Thymus (tissue), 11 donors: ENCODE measurements at regions not wholly inside any gene's neighbourhood (a gene's known extent, or its start where the extent isn't known, plus 50 kb on each side); places are given as distances from the start of the nearest gene placed in this dataset.

Experiments
- DNase-seq, 9 donors: peaks; one replicate each; pipeline ENCODE4 v3.0.0-alpha.2; 2013; ENCODE audit warnings: low spot score in 9 of 9, low read depth in 6 of 9, missing footprints in 1 of 9
- H3K27ac ChIP-seq, 2 donors: one replicate each; pipeline ENCODE4 v1.5.1; 2013; ENCODE audit warnings: control low read depth in 1 of 2, low read depth in 1 of 2, low read length in 1 of 2, mild to moderate bottlenecking in 1 of 2, moderate library complexity in 1 of 2
- H3K27me3 ChIP-seq, 2 donors: one replicate each; pipeline ENCODE4 v1.5.1; 2013; ENCODE audit warnings: low read length in 1 of 2; ENCODE audit not compliant: control insufficient read depth in 2 of 2, insufficient read depth in 1 of 2
- H3K36me3 ChIP-seq, 2 donors: one replicate each; pipeline ENCODE4 v1.5.1; 2013; ENCODE audit warnings: low read length in 1 of 2, mild to moderate bottlenecking in 1 of 2, moderate library complexity in 1 of 2; ENCODE audit not compliant: control insufficient read depth in 2 of 2, insufficient read depth in 2 of 2
- H3K4me1 ChIP-seq, 2 donors: one replicate each; pipeline ENCODE4 v1.5.1; 2013; ENCODE audit warnings: low read length in 2 of 2; ENCODE audit not compliant: control insufficient read depth in 2 of 2, insufficient read depth in 2 of 2
- H3K4me3 ChIP-seq, 2 donors: one replicate each; pipeline ENCODE4 v1.5.1; 2013; ENCODE audit warnings: low read length in 2 of 2, control low read depth in 1 of 2, mild to moderate bottlenecking in 1 of 2
- H3K9me3 ChIP-seq, 2 donors: one replicate each; pipeline ENCODE4 v1.5.1; 2013; ENCODE audit warnings: low read length in 1 of 2, mild to moderate bottlenecking in 1 of 2; ENCODE audit not compliant: control insufficient read depth in 2 of 2, insufficient read depth in 1 of 2
- WGBS: extraction: QIAGEN DNeasy Blood & Tissue Kit; methylation state at CpG from one replicate; pipeline ENCODE4 v1.1.7; 2013; 5-methylcytosine and 5-hydroxymethylcytosine counted together
- donor health status: healthy.

- Histone ChIP-seq H3K9me3 (no peaks in the 10 kb centered on the region), H3K4me1 (no peaks in the 10 kb centered on the region), H3K27me3 (no peaks in the 10 kb centered on the region), H3K27ac (no peak overlapping the region), H3K36me3 (no peaks in the 10 kb centered on the region), H3K4me3 (no peak overlapping the region)
- no peak for DNase-seq
- WGBS, result 94% methylated on average over 1 of the region's 1 CpG
Measured at GRCh38 chr20:52817511-52817910, 154.6 kb upstream of the TSHZ2 start.

DNA sequence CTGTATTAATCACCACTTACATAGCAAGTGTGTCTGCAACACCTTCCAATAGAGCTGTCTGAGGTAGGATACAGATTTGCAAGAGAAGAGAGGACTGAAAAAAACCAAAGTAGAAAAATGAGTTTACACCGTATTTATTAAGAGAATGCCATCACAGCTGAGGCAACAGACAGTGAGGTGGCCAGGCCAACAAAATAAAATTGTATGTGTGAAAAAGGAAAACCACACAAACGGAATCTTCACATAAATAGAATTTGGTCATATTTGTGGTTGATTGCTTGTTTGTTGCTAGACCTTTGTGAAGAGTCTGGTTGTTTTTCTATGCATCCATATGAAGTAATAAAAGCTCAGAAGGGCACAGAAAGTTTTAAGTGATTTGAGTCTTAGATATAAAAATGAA lies 157.8 kb upstream of the TSHZ2 start:
- no peak for DNase-seq
- H3K4me3 ChIP-seq, result no peak overlapping the region
- no peak overlapping the region for H3K27ac ChIP-seq

GRCh38 chr20:52812231-52812847 lies 159.8 kb upstream of the TSHZ2 start:
- H3K4me3 ChIP-seq, result no peak overlapping the region
- no peaks in the 10 kb centered on the region for H3K4me1 ChIP-seq
- no peaks in the 10 kb centered on the region for H3K9me3 ChIP-seq
- no peaks in the 10 kb centered on the region for H3K36me3 ChIP-seq
- 91% methylated on average over 4 of the region's 4 CpGs for WGBS
- H3K27me3 ChIP-seq, result no peaks in the 10 kb centered on the region
- no peak overlapping the region for H3K27ac ChIP-seq
- DNase-seq, result no peak

More for the DNA sequence above, 157.8 kb upstream of the TSHZ2 start:
- H3K9me3 ChIP-seq, result no peaks in the 10 kb centered on the region
- H3K36me3 ChIP-seq, result no peaks in the 10 kb centered on the region
- no peaks in the 10 kb centered on the region for H3K27me3 ChIP-seq
- no peaks in the 10 kb centered on the region for H3K4me1 ChIP-seq
- 89% methylated on average over 2 of the region's 2 CpGs for WGBS

GRCh38 chr20:52809003-52809402 lies 163.2 kb upstream of the TSHZ2 start:
- H3K36me3 ChIP-seq, result no peaks in the 10 kb centered on the region
- H3K4me1 ChIP-seq, result no peaks in the 10 kb centered on the region
- H3K27me3 ChIP-seq, result no peaks in the 10 kb centered on the region
- H3K27ac ChIP-seq, result no peak overlapping the region
- H3K4me3 ChIP-seq, result no peak overlapping the region
- no peak for DNase-seq
- WGBS, result 80% methylated on average over 5 of the region's 5 CpGs
- no peaks in the 10 kb centered on the region for H3K9me3 ChIP-seq

GRCh38 chr20:52806918-52807317 lies 165.2 kb upstream of the TSHZ2 start:
- no peak overlapping the region for H3K4me3 ChIP-seq
- no peak overlapping the region for H3K27ac ChIP-seq
- no peaks in the 10 kb centered on the region for H3K36me3 ChIP-seq
- H3K4me1 ChIP-seq, result no peaks in the 10 kb centered on the region
- H3K9me3 ChIP-seq, result no peaks in the 10 kb centered on the region
- no peaks in the 10 kb centered on the region for H3K27me3 ChIP-seq
- WGBS, result 92% methylated on average over 4 of the region's 4 CpGs
- no peak for DNase-seq

DNA sequence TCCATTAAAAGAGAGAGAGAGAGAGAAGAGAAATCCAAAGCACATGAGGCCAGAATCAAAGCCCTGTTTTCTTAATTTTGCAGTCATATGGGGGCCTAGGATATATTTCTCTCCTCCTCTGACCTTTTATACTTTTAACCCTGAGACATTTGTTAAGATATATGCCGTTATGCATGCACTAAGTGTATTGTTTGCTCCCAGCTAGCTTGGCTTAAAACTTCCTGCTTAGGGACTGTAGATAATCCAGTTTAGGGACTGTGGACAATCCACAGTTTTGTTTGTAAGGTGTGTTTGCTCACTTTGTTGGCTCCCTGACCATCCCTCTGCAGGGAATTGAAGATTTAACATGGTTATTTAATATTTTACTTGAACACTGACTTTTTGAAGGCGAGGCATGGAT lies 166.3 kb upstream of the TSHZ2 start:
- DNase-seq, result no peak
- H3K4me1 ChIP-seq, result no peaks in the 10 kb centered on the region
- no peaks in the 10 kb centered on the region for H3K27me3 ChIP-seq
- 57% methylated on average over 2 of the region's 2 CpGs for WGBS
- no peak overlapping the region for H3K27ac ChIP-seq
- H3K4me3 ChIP-seq, result no peak overlapping the region
- H3K36me3 ChIP-seq, result no peaks in the 10 kb centered on the region
- H3K9me3 ChIP-seq, result no peaks in the 10 kb centered on the region

- no peaks in the 10 kb centered on the region for H3K4me1 ChIP-seq
- H3K27me3 ChIP-seq, result no peaks in the 10 kb centered on the region
- DNase-seq, result no peak
- no peaks in the 10 kb centered on the region for H3K9me3 ChIP-seq
- no peak overlapping the region for H3K4me3 ChIP-seq
- 62% methylated on average over 4 of the region's 4 CpGs for WGBS
- no peaks in the 10 kb centered on the region for H3K36me3 ChIP-seq
- H3K27ac ChIP-seq, result no peak overlapping the region
Measured at GRCh38 chr20:52805296-52805571, 166.9 kb upstream of the TSHZ2 start.

DNA sequence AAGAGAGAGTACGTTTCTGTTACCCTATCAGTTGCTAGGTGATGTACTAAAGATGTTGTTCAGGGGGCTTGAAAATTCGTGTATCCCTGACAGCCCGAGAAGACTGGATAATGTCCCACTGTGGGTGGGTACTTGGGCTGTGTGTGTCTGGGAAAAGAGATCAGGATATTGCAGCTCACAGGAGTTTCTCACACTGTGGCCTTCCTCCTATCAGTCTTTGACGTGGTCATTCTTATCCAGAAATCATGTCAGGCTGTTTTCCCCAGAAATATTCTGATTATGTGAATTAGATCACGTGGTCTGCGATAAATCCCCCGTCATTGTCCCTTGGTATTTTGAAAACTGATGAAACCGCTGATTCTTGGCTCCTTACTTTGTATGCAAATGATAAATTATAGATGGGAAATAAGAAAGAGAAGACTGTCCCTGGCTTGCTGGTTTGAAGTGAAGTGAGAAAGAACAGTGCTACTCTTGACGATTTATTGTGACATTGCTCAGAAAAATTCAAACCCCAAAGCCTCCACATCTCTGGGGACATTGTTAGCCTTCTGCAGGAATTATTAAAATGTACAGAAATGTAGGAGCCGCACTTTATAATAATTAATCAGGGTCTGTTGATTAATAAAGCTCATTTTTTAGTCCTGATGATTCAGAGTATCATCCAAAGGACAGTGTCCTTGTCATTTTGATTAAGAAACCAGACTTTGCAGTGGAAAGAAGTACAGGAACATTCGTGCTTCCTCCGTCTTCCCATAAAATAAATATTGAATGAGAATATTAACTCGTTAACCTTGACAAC lies 167.5 kb upstream of the TSHZ2 start:
- no peaks in the 10 kb centered on the region for H3K27me3 ChIP-seq
- 79% methylated on average over 13 of the region's 13 CpGs for WGBS
- H3K9me3 ChIP-seq, result no peaks in the 10 kb centered on the region
- no peak overlapping the region for H3K4me3 ChIP-seq
- H3K36me3 ChIP-seq, result no peaks in the 10 kb centered on the region
- H3K4me1 ChIP-seq, result no peaks in the 10 kb centered on the region
- DNase-seq, result no peak
- no peak overlapping the region for H3K27ac ChIP-seq

- no peak overlapping the region for H3K27ac ChIP-seq
Measured at GRCh38 chr20:52801628-52802006, 170.5 kb upstream of the TSHZ2 start.

More at GRCh38 chr20:52801628-52802006, 170.5 kb upstream of the TSHZ2 start:
- no peaks in the 10 kb centered on the region for H3K4me1 ChIP-seq
- H3K9me3 ChIP-seq, result no peaks in the 10 kb centered on the region
- H3K27me3 ChIP-seq, result no peaks in the 10 kb centered on the region
- no peaks in the 10 kb centered on the region for H3K36me3 ChIP-seq
- 93% methylated on average over 6 of the region's 6 CpGs for WGBS
- no peak overlapping the region for H3K4me3 ChIP-seq
- DNase-seq, result no peak
